Psoas muscle (tissue), 7 donors: ENCODE measurements at regions not wholly inside any gene's neighbourhood (a gene's known extent, or its start where the extent isn't known, plus 50 kb on each side); places are given as distances from the start of the nearest gene placed in this dataset.

Experiments
- ATAC-seq, 4 donors: fragments of 200-7000 bp; cut with Tn5 transposase; one replicate each; pipeline ENCODE4 v1.9.1; 2020; ENCODE audit warnings: moderate library complexity in 3 of 4, mild to moderate bottlenecking in 2 of 4
- DNase-seq, 2 donors: peaks; one replicate each; pipeline ENCODE4 v3.0.0-alpha.2; 2020
- H3K27ac ChIP-seq: fragments of 200-600 bp; one replicate; pipeline ENCODE4 v1.8.0; 2022
- H3K27me3 ChIP-seq, 3 donors: fragments of 200-600 bp in 1 of 3; one replicate each; pipeline versions ENCODE4 v1.6.1 to v1.8.0; 2013 to 2022; ENCODE audit warnings: low read length in 2 of 3, mild to moderate bottlenecking in 2 of 3, moderate library complexity in 1 of 3; ENCODE audit not compliant: insufficient read depth in 3 of 3
- H3K36me3 ChIP-seq, 2 donors: fragments of 200-600 bp in 1 of 2; one replicate each; pipeline versions ENCODE4 v1.6.1 to v1.8.0; 2013 to 2022; ENCODE audit warnings: low read depth in 1 of 2, mild to moderate bottlenecking in 1 of 2, moderate library complexity in 1 of 2; ENCODE audit not compliant: insufficient read depth in 1 of 2
- H3K4me1 ChIP-seq: fragments of 200-600 bp; one replicate; pipeline ENCODE4 v1.8.0; 2022
- H3K4me3 ChIP-seq: fragments of 200-600 bp; one replicate; pipeline ENCODE4 v1.8.0; 2022; ENCODE audit warnings: mild to moderate bottlenecking
- H3K9me3 ChIP-seq: fragments of 200-600 bp; one replicate; pipeline ENCODE4 v1.8.0; 2022
- CTCF ChIP-seq: fragments of 200-600 bp; IDR thresholded peaks from one replicate; pipeline ENCODE4 v1.8.0; 2022; ENCODE audit warnings: antibody characterized with exemption
- WGBS, 3 donors: extraction: QIAGEN DNeasy Blood & Tissue Kit; methylation state at CpG; one replicate each; pipeline versions ENCODE4 v1.1.6 to v1.1.7; 2013; 5-methylcytosine and 5-hydroxymethylcytosine counted together
- intact Hi-C, 2 donors: fragments of 100-400 bp; cut with DNase I; formaldehyde crosslinking; loops; one replicate each; pipeline versions ENCODE4 v1.11.0 to v1.14.2; 2022
- donor health status: healthy with polysubstance abuse.
- donor health status: DM: no; HTN: no; CAD: no; lungs with moderate emphysema.
- donor health status: Bipolar disorder and iron deficiency.
- donor health status: healthy.
- donor health status: DM: yes; HTN: yes; CAD: no.
- donor health status: DM: no; HTN: no; CAD: no.
- donor health status: DM: yes; HTN: yes; CAD: no.

- no peak overlapping the region for H3K4me3 ChIP-seq
- whole genome bisulfite sequencing, 3 donors, result 6 to 15% (median 8%) methylated on average over 2 of the region's 2 CpGs
- H3K4me1 ChIP-seq, result no peaks in the 10 kb centered on the region
These were observed 270.8 kb upstream of the DCC start for GRCh38 chr18:52069201-52069600.

GRCh38 chr18:52070291-52070756, 269.7 kb upstream of the DCC start:
- ATAC-seq (no peak), DNase-seq (no peak)
- 24 to 29% (median 28%) methylated on average over 4 of the region's 4 CpGs for WGBS, 3 donors
- peaks cover 15% of the 10 kb centered on the region for H3K9me3 ChIP-seq
- H3K27me3 ChIP-seq, result no peaks in the 10 kb centered on the region
- no peak for TF ChIP-seq CTCF
- H3K36me3 ChIP-seq, result no peaks in the 10 kb centered on the region
- intact Hi-C loops, result no loop called here
- no peaks in the 10 kb centered on the region for H3K4me1 ChIP-seq
- H3K27ac ChIP-seq, result no peak overlapping the region
- no peak overlapping the region for H3K4me3 ChIP-seq

More at GRCh38 chr18:52069201-52069600, 270.8 kb upstream of the DCC start:
- DNase-seq (no peak), ATAC-seq (no peak)
- H3K36me3 ChIP-seq, result no peaks in the 10 kb centered on the region
- intact Hi-C loops, result no loop called here
- no peak for TF ChIP-seq CTCF
- H3K27me3 ChIP-seq, result no peaks in the 10 kb centered on the region
- H3K9me3 ChIP-seq, result peaks cover 15% of the 10 kb centered on the region
- H3K27ac ChIP-seq, result no peak overlapping the region

GRCh38 chr18:52077251-52077983, 262.6 kb upstream of the DCC start:
- TF ChIP-seq CTCF, result no peak
- H3K9me3 ChIP-seq, result no peaks in the 10 kb centered on the region
- WGBS, 3 donors, result 86 to 90% (median 87%) methylated on average over 7 of the region's 7 CpGs
- no peak for DNase-seq
- H3K27me3 ChIP-seq, result no peaks in the 10 kb centered on the region
- no peak overlapping the region for H3K4me3 ChIP-seq
- H3K27ac ChIP-seq, result no peak overlapping the region
- H3K4me1 ChIP-seq, result no peaks in the 10 kb centered on the region
- intact Hi-C loops, result no loop called here
- H3K36me3 ChIP-seq, result no peaks in the 10 kb centered on the region
- ATAC-seq, result no peak

GRCh38 chr18:52082246-52082645, 257.8 kb upstream of the DCC start:
- H3K4me1 ChIP-seq, result no peaks in the 10 kb centered on the region
- intact Hi-C loops, result no loop called here
- no peak overlapping the region for H3K27ac ChIP-seq
- TF ChIP-seq CTCF, result no peak
- H3K36me3 ChIP-seq, result no peaks in the 10 kb centered on the region
- ATAC-seq, result no peak
- no peaks in the 10 kb centered on the region for H3K27me3 ChIP-seq
- WGBS, 3 donors, result 22 to 38% (median 35%) methylated on average over 1 of the region's 1 CpG
- H3K9me3 ChIP-seq, result no peaks in the 10 kb centered on the region
- H3K4me3 ChIP-seq, result no peak overlapping the region
- DNase-seq, result no peak

- WGBS, 3 donors, result 75% methylated on average over 2 of the region's 2 CpGs
- ATAC-seq (no peak), DNase-seq (no peak)
- H3K27ac ChIP-seq, result no peak overlapping the region
- intact Hi-C loops, result no loop called here
- no peaks in the 10 kb centered on the region for H3K9me3 ChIP-seq
- no peaks in the 10 kb centered on the region for H3K36me3 ChIP-seq
- no peak overlapping the region for H3K4me3 ChIP-seq
- no peaks in the 10 kb centered on the region for H3K4me1 ChIP-seq
- no peak for TF ChIP-seq CTCF
- H3K27me3 ChIP-seq, result no peaks in the 10 kb centered on the region
These were observed 252.9 kb upstream of the DCC start for GRCh38 chr18:52087140-52087539.
